IPS-20b (cell line): ENCODE measurements at regions not wholly inside any gene's neighbourhood (a gene's known extent, or its start where the extent isn't known, plus 50 kb on each side); places are given as distances from the start of the nearest gene placed in this dataset.

Experiments
- H3K27ac ChIP-seq: one replicate; pipeline ENCODE4 v1.5.1; 2013; ENCODE audit warnings: low read length
- H3K27me3 ChIP-seq: 2 replicates; pipeline ENCODE4 v1.6.1; 2013; ENCODE audit warnings: mild to moderate bottlenecking, low read length, inconsistent platforms; ENCODE audit not compliant: insufficient read depth
- H3K36me3 ChIP-seq: 2 replicates; pipeline ENCODE4 v1.6.1; 2013; ENCODE audit warnings: low read depth, mild to moderate bottlenecking, inconsistent platforms, low read length, moderate library complexity; ENCODE audit not compliant: insufficient read depth
- H3K4me1 ChIP-seq: 2 replicates; pipeline ENCODE4 v1.6.1; 2013; ENCODE audit warnings: mild to moderate bottlenecking, control low read depth, inconsistent platforms, low read length, moderate library complexity; ENCODE audit not compliant: insufficient read depth
- H3K4me3 ChIP-seq: 2 replicates; pipeline ENCODE4 v1.5.1; 2013; ENCODE audit warnings: mild to moderate bottlenecking, low read length, inconsistent platforms
- H3K9ac ChIP-seq: 2 replicates; pipeline ENCODE4 v1.6.1; 2013; ENCODE audit warnings: low read depth, mild to moderate bottlenecking, inconsistent platforms, low read length, moderate library complexity
- H3K9me3 ChIP-seq: 2 replicates; pipeline ENCODE4 v1.6.1; 2013; ENCODE audit warnings: mild to moderate bottlenecking, low read depth, low read length, inconsistent platforms; ENCODE audit not compliant: insufficient read depth

DNA sequence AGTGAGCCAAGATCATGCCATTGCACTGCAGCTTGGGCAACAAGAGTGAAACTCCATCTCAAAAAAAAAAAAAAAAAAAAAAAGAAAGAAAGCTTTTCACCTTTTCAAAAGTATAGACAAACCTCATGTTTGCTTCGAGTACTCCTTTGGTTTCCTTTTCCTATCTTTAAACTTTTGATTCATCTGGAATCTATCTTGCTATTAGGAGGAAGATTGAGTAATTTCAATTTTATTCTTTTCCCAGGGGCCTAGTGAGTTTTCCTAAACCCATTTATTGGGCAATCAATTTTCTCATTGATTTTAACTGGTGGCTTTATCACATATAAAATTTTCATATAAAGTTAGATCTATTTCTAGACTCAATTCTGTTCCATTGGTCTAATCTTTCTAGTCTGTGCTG, 190.5 kb upstream of the VEPH1 start:
- Histone ChIP-seq H3K27ac (no peak overlapping the region), H3K9me3 (peaks cover 3% of the 10 kb centered on the region; the same call in 1 of the 2 replicates), H3K4me1 (no peaks in the 10 kb centered on the region), H3K4me3 (no peak overlapping the region), H3K27me3 (no peaks in the 10 kb centered on the region), H3K36me3 (no peaks in the 10 kb centered on the region), H3K9ac (no peak overlapping the region)

DNA sequence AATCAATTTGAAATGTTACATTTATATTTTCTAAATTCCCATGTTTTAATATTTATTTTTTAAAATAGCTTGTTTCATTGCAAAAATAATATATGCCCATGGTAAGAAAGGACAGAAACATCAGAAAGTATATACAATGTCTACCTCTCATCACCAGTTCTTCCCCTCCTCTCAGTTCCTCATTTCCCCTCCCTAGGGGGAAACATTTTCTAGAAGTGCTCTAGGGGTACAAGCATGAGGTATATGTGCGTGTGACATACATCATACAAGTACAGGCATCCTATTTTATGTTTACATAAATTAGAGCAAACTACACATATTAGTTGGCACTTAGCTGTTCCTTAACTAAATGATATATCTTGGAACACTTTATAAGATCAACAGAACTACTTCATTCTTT, 189.3 kb upstream of the VEPH1 start:
- Histone ChIP-seq H3K4me3 (no peak overlapping the region), H3K36me3 (no peaks in the 10 kb centered on the region), H3K9ac (no peak overlapping the region), H3K27ac (no peak overlapping the region), H3K27me3 (no peaks in the 10 kb centered on the region), H3K4me1 (no peaks in the 10 kb centered on the region), H3K9me3 (peaks cover 3% of the 10 kb centered on the region; the same call in 1 of the 2 replicates)

DNA sequence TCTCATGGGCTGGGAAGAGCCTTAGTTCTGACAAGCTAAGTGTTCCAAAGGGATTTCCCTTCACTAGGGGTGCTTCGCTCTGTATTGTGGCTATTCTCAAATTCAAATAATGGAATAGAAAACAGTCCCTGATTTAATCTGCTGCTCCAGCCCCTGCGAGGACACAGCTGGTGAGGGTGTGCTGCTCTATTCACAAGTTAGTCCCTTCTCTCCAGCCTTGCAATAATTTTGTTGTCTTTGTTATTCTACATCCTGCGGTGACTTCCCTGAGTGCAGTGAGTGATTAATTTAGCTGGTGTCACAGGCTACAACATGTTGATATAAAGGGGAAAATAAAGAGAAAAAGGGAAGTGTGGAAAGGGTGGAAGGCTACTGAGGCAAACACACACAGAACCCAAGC, 180.5 kb upstream of the VEPH1 start:
- H3K9ac ChIP-seq, result no peak overlapping the region
- H3K4me1 ChIP-seq, result no peaks in the 10 kb centered on the region
- peaks cover 4% of the 10 kb centered on the region; the same call in 1 of the 2 replicates for H3K9me3 ChIP-seq
- no peaks in the 10 kb centered on the region for H3K27me3 ChIP-seq
- H3K36me3 ChIP-seq, result no peaks in the 10 kb centered on the region
- H3K27ac ChIP-seq, result no peak overlapping the region
- no peak overlapping the region for H3K4me3 ChIP-seq

DNA sequence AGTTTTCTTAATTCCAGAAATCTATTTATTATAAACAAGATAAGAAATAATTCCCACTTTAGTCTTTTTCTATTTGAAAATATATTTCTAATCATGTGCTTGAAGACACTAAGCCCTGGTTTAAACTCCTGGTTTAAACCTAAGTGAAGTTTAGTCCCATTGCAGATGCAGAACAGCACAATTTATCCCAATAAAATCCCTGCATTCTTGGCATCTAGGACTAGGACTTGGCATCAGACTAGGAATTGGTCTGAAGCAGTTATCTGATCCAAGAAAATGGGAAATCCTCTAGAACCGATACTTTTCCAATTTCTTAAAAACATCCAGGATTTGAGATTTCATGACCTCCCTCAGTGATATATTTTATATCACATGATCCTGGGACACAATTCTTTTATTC, 168.8 kb upstream of the VEPH1 start:
- no peaks in the 10 kb centered on the region for H3K4me1 ChIP-seq
- no peaks in the 10 kb centered on the region for H3K36me3 ChIP-seq
- no peak overlapping the region for H3K9ac ChIP-seq

DNA sequence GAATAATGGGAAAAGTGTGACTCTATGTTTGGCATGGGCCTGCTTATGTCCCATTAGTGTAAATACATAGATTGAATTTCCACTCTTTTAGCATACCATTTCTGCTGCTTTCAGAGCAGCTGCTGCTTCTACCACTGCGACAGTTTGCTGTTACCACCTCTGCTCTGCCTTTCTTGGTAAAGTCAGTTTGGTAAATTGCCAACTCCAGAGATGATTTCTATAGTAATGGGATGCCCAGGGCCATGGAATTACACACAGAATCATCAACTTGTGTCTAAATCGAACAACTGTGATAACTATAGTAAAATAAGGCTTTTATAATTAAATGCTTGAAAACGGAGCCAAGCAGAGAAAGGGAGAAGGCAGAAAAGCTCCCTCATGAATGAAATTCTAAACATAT, 168.4 kb upstream of the VEPH1 start:
- Histone ChIP-seq H3K27me3 (no peaks in the 10 kb centered on the region), H3K36me3 (no peaks in the 10 kb centered on the region), H3K4me3 (no peak overlapping the region), H3K27ac (no peak overlapping the region), H3K4me1 (no peaks in the 10 kb centered on the region), H3K9ac (no peak overlapping the region), H3K9me3 (no peaks in the 10 kb centered on the region)

More for the DNA sequence above, 168.8 kb upstream of the VEPH1 start:
- Histone ChIP-seq H3K9me3 (no peaks in the 10 kb centered on the region), H3K4me3 (no peak overlapping the region), H3K27ac (no peak overlapping the region), H3K27me3 (no peaks in the 10 kb centered on the region)

DNA sequence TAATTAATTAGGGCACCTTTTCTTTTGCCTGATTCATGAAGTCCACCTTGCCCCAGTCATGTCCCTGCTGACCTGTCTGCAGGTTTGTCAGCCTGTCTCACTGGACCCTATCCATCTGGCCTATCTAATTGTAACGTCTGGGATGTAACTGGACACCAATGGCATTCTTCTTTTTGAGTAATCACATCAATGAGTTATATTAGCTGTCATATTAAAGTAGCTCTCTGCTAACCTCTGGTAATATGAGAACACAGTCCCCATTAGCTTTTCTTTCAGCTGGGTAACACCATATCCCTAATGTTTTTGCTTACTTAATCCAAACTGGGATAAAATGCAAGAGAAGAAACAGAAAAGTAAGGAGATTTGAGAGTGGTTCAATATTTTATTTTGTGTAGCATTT, 166.2 kb upstream of the VEPH1 start:
- H3K36me3 ChIP-seq, result no peaks in the 10 kb centered on the region
- no peak overlapping the region for H3K4me3 ChIP-seq
- no peaks in the 10 kb centered on the region for H3K4me1 ChIP-seq
- H3K9ac ChIP-seq, result no peak overlapping the region
- H3K27ac ChIP-seq, result no peak overlapping the region
- no peaks in the 10 kb centered on the region for H3K9me3 ChIP-seq
- no peaks in the 10 kb centered on the region for H3K27me3 ChIP-seq

DNA sequence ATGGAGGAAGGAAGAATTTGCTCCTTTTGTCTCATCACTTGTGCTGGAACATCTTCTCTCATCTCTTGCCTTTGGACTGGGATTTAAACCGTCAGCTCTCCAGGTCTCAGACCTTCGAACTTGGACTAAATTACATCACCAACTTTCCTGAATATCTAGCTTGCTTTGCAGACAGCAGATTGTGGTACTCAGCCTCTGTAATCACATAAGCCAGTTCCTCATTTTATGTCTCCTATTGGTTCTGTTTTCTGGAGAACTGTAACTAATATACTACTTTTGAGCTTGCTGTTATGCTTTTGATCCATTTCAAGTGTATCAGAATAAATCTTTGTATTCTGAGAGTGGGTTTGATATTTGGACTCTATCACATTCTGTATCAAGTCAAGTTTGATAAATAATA, 164.3 kb upstream of the VEPH1 start:
- no peaks in the 10 kb centered on the region for H3K9me3 ChIP-seq
- H3K27ac ChIP-seq, result no peak overlapping the region
- H3K4me1 ChIP-seq, result no peaks in the 10 kb centered on the region
- H3K27me3 ChIP-seq, result no peaks in the 10 kb centered on the region
- H3K4me3 ChIP-seq, result no peak overlapping the region
- H3K36me3 ChIP-seq, result no peaks in the 10 kb centered on the region
- H3K9ac ChIP-seq, result no peak overlapping the region

DNA sequence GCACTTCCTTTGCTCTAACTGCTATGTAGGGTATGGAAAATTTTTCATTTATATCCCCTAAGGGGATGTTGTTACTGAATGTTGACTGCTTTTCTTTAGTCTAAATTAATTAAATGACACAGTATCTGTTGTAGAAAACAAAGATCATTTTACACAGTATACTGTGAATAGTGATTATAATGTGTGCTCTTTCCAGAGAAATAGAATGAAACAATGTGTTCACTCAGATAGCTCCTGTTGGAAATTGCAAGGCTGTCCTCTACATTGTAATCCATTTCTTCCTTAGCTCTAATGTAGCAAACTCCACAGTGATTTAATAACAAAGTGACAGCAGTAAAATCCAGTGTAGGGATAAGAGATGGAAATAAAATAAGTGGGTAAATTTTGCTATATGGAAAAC, 159.0 kb upstream of the VEPH1 start:
- H3K27me3 ChIP-seq, result no peaks in the 10 kb centered on the region
- H3K27ac ChIP-seq, result no peak overlapping the region
- no peaks in the 10 kb centered on the region for H3K9me3 ChIP-seq
- no peaks in the 10 kb centered on the region for H3K4me1 ChIP-seq
- H3K4me3 ChIP-seq, result no peak overlapping the region
- no peaks in the 10 kb centered on the region for H3K36me3 ChIP-seq
- no peak overlapping the region for H3K9ac ChIP-seq

DNA sequence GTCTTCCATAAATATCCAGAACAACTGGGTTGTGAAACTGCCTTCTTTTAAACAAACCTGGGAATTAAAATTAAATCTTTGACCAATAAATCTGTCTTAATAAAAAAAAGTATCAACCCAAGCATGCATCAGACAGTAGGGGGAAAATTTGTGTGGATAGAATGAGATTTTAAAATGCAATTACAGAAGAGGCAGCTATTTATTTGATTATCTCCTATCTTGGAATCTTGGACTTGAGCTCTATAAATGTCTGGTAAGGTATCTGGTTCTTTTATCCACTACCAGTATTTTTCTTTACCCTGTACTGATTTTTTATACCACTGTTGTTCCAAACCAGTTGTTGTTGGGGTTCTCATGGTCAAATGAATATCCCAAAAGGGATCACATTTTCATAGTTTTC, 157.6 kb upstream of the VEPH1 start:
- Histone ChIP-seq H3K9ac (no peak overlapping the region), H3K27ac (no peak overlapping the region), H3K9me3 (no peaks in the 10 kb centered on the region), H3K36me3 (no peaks in the 10 kb centered on the region), H3K27me3 (no peaks in the 10 kb centered on the region), H3K4me1 (no peaks in the 10 kb centered on the region), H3K4me3 (no peak overlapping the region)

DNA sequence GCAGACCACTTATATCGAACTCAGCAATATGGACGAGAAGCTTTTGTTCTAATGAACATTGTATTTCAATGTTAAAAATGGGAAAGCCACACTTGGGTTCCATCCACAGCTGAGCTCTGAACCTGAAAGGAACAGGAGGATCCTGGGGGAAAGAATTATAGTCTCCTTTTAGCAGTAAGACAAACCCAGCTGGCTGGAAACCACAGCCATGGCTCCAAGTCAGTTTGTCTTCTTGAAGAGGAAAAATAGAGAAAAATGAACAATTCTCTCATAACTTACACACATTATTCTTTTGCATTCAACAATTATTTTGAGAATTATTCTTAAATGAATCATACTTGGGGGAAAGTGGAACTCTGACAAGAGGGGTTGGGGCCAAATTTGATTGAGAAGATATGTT, 149.2 kb upstream of the VEPH1 start:
- Histone ChIP-seq H3K36me3 (no peaks in the 10 kb centered on the region), H3K9me3 (no peaks in the 10 kb centered on the region), H3K27me3 (no peaks in the 10 kb centered on the region), H3K27ac (no peak overlapping the region), H3K9ac (no peak overlapping the region), H3K4me1 (no peaks in the 10 kb centered on the region), H3K4me3 (no peak overlapping the region)

DNA sequence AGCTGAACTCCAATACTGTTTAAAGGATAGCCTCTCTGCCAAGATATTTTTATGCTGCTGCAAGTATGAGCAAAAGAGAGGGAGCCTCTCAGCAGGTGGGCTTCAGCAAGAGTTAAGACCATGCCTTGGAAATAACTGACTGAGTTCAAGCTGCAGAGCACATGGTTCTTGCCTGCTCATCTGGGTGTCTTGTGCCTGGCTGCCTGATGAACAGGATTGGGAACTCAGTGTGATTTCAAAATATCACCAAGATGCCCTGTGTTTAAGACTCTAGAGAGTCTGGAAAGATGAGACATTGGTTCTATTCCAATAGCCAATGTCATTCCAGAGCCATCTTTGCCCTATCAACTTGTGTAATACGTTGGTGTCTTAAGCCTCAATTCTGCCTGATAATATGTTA, 147.5 kb upstream of the VEPH1 start:
- Histone ChIP-seq H3K36me3 (no peaks in the 10 kb centered on the region), H3K9me3 (no peaks in the 10 kb centered on the region), H3K9ac (no peak overlapping the region), H3K27ac (no peak overlapping the region), H3K4me1 (no peaks in the 10 kb centered on the region), H3K4me3 (no peak overlapping the region), H3K27me3 (no peaks in the 10 kb centered on the region)

DNA sequence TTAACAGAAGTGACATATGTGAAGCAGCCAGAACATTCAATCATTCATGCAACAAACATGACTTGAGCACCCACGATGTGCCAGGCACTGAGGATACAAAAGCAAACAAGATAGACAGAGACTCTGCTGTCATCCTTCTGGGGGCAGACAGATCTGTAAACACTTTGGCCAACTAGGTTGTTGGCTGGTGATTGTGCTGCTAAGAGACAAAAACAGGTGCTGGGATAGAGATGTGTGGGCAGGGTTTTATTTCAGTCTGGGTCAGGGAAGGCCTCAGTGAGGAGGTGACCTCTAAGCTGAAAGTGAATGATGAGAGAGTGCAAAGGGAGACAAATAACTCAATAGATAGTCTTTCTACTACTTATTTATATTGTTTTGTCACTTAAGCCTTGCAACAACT, 147.0 kb upstream of the VEPH1 start:
- H3K27me3 ChIP-seq, result no peaks in the 10 kb centered on the region
- H3K4me1 ChIP-seq, result no peaks in the 10 kb centered on the region
- no peaks in the 10 kb centered on the region for H3K9me3 ChIP-seq
- no peak overlapping the region for H3K4me3 ChIP-seq
- no peaks in the 10 kb centered on the region for H3K36me3 ChIP-seq
- no peak overlapping the region for H3K9ac ChIP-seq
- H3K27ac ChIP-seq, result no peak overlapping the region

DNA sequence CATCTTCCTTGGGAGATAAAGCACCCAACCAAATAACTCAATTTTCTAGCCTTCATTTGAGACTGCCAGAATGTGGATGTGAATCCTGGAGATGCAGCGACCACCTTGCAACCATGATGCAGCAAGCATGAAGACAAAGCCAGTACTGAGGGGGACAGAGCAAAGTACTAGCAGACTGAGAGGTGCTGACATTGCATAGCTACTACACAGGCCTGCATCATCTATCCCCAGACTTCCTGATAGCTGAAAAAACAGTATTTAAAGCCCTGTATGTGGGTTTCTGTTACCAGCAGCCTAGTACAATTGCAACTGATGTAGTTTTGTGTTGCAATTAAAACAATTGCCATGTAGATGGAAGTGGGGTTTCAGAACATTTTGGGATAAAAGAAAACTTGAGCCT, 146.3 kb upstream of the VEPH1 start:
- Histone ChIP-seq H3K9ac (no peak overlapping the region), H3K4me1 (no peaks in the 10 kb centered on the region), H3K36me3 (no peaks in the 10 kb centered on the region), H3K9me3 (no peaks in the 10 kb centered on the region), H3K27me3 (no peaks in the 10 kb centered on the region), H3K4me3 (no peak overlapping the region), H3K27ac (no peak overlapping the region)
